Mucosa of rectum (tissue), 2 donors: ENCODE measurements at regions not wholly inside any gene's neighbourhood (a gene's known extent, or its start where the extent isn't known, plus 50 kb on each side); places are given as distances from the start of the nearest gene placed in this dataset.

Source experiments
- H3K27ac ChIP-seq, 2 donors: one replicate each; pipeline ENCODE4 v1.7.0; 2013; ENCODE audit warnings: inconsistent platforms in 2 of 2, low read depth in 2 of 2, low read length in 2 of 2
- H3K27me3 ChIP-seq, 2 donors: one replicate each; pipeline ENCODE4 v1.7.0; 2013; ENCODE audit warnings: low read length in 2 of 2; ENCODE audit not compliant: control insufficient read depth in 2 of 2, insufficient read depth in 2 of 2
- H3K36me3 ChIP-seq, 2 donors: one replicate each; pipeline ENCODE4 v1.7.0; 2013; ENCODE audit warnings: low read length in 2 of 2; ENCODE audit not compliant: control insufficient read depth in 2 of 2, insufficient read depth in 2 of 2
- H3K4me1 ChIP-seq, 2 donors: one replicate each; pipeline ENCODE4 v1.7.0; 2013; ENCODE audit warnings: low read length in 2 of 2, mild to moderate bottlenecking in 1 of 2; ENCODE audit not compliant: control insufficient read depth in 2 of 2, insufficient read depth in 2 of 2
- H3K4me3 ChIP-seq, 2 donors: one replicate each; pipeline ENCODE4 v1.7.0; 2013; ENCODE audit warnings: low read length in 2 of 2
- H3K9ac ChIP-seq, 2 donors: one replicate each; pipeline ENCODE4 v1.7.0; 2013; ENCODE audit warnings: low read length in 2 of 2, low read depth in 1 of 2, mild to moderate bottlenecking in 1 of 2
- H3K9me3 ChIP-seq, 2 donors: one replicate each; pipeline ENCODE4 v1.7.0; 2013; ENCODE audit warnings: low read length in 2 of 2; ENCODE audit not compliant: control insufficient read depth in 2 of 2
- donor health status: healthy.
- donor health status: Normal muscosa, but diverticular disease.

DNA sequence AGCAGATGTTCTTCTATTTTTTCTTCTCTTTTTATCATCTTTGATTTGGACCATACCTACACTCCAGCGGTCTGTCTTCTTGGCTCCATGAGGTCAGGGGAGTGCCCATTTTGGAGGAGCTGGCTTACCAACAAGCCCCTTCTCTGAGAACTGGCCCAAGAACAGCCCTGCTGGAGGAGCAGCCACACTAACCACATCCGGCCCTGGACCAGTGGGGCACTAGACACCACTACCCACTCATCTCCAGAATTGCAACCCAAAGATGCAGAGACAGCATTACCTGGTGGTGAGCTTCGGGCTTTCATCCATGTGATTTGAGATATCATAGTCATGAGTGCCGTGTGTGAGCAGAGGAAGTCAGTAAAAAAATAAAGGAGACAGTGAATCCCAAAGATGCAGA is 599.4 kb upstream of the CDH4 start:
- H3K27me3 ChIP-seq, result no peaks in the 10 kb centered on the region
- H3K27ac ChIP-seq, result no peak overlapping the region

DNA sequence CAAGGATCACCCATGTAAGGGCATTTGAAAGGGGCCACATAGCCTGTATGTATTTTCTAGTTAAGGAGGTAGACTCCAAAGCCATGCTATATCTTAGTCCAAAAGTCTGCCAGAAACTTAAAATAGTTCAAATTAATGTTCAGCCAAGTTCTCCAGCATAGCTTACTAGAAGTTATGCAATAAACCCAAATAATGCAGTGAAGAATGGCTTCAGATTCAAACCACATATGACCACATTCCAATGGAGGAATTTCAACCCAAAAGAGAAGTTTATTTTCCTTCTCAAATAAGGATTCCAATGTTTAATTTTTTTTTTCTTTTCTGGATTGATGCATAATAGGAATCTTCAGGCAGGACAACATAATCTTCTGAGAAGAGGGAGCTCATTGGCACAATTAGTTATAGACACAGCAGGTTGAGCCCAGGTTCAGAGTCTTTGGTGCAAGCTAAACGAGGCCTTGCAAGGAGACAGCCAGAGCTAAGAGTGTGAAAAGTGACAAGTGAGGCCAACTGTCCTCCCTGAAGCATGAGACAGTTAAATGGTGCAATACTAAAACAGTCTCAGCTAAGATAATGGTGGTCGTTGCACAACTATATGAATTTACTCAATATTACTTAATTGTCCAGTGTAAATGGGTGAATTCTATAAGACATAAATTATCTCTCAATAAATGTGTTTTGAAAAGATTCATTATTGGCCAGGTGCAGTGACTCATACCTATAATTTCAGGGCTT is 598.8 kb upstream of the CDH4 start:
- no peak overlapping the region for H3K27ac ChIP-seq

More for the DNA sequence above, 599.4 kb upstream of the CDH4 start:
- no peaks in the 10 kb centered on the region for H3K36me3 ChIP-seq
- no peak overlapping the region for H3K4me3 ChIP-seq
- H3K4me1 ChIP-seq, result no peaks in the 10 kb centered on the region
- peaks cover 0 to 3% of the 10 kb centered on the region in 2 donors for H3K9me3 ChIP-seq
- no peak overlapping the region for H3K9ac ChIP-seq

GRCh38 chr20:60658681-60659080 is 593.4 kb upstream of the CDH4 start:
- Histone ChIP-seq H3K36me3 (no peaks in the 10 kb centered on the region), H3K9ac (no peak overlapping the region), H3K4me1 (no peaks in the 10 kb centered on the region), H3K9me3 (peaks cover 0 to 3% of the 10 kb centered on the region in 2 donors), H3K4me3 (no peak overlapping the region), H3K27ac (no peak overlapping the region), H3K27me3 (no peaks in the 10 kb centered on the region)

More for the DNA sequence above, 598.8 kb upstream of the CDH4 start:
- peaks cover 0 to 3% of the 10 kb centered on the region in 2 donors for H3K9me3 ChIP-seq
- H3K4me3 ChIP-seq, result no peak overlapping the region
- H3K27me3 ChIP-seq, result no peaks in the 10 kb centered on the region
- H3K36me3 ChIP-seq, result no peaks in the 10 kb centered on the region
- H3K9ac ChIP-seq, result no peak overlapping the region
- no peaks in the 10 kb centered on the region for H3K4me1 ChIP-seq

DNA sequence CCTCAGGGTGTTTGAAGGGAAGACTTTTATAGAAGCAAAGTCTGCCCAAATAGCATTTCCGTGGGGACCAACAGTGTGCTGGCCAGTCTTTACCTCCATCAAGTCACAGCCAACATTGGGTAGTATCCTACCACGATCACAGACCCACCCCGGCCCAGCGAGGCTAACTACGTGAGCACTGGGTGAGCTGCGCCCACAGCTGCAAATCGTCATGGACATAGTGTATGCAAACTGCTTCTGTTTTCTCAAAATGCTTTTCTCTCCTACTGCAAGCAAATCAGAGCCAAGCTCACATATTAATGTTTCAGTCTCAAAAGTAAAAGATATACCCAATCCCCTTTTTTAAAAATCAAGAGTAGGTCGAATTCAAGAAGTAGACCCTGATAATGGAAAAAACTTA is 592.8 kb upstream of the CDH4 start:
- Histone ChIP-seq H3K27me3 (no peaks in the 10 kb centered on the region), H3K4me3 (no peak overlapping the region), H3K36me3 (no peaks in the 10 kb centered on the region), H3K4me1 (no peaks in the 10 kb centered on the region), H3K9me3 (peaks cover 0 to 3% of the 10 kb centered on the region in 2 donors), H3K27ac (no peak overlapping the region), H3K9ac (no peak overlapping the region)

- H3K9ac ChIP-seq, result no peak overlapping the region
Measured at GRCh38 chr20:60662307-60662706, 589.8 kb upstream of the CDH4 start.

DNA sequence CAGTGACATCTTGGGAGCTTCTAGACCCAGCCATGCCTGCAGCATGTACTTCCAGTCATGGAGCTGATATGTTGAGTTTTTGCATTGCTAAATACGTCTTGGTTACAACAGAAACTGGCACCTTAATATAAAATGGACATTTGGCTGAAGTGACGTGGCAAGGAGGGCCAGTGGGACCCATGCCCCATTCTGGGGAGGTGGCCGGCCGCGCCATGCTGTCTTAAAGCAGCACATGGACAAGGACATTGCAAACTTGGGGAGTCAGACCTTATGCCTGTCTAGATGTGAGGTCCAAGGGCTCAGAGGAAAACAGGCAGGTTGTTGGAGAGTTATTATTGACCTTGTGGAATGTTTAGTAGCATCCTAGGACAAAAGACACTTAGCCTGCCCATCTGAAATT is 588.0 kb upstream of the CDH4 start:
- Histone ChIP-seq H3K36me3 (no peaks in the 10 kb centered on the region), H3K9ac (no peak overlapping the region), H3K4me3 (no peak overlapping the region), H3K27ac (no peak overlapping the region), H3K27me3 (no peaks in the 10 kb centered on the region), H3K4me1 (no peaks in the 10 kb centered on the region), H3K9me3 (peaks cover 0 to 2% of the 10 kb centered on the region in 2 donors)

More at GRCh38 chr20:60662307-60662706, 589.8 kb upstream of the CDH4 start:
- Histone ChIP-seq H3K4me3 (no peak overlapping the region), H3K4me1 (no peaks in the 10 kb centered on the region), H3K9me3 (peaks cover 0 to 2% of the 10 kb centered on the region in 2 donors), H3K27ac (no peak overlapping the region), H3K27me3 (no peaks in the 10 kb centered on the region), H3K36me3 (no peaks in the 10 kb centered on the region)

- Histone ChIP-seq H3K4me3 (no peak overlapping the region), H3K9ac (no peak overlapping the region), H3K4me1 (no peaks in the 10 kb centered on the region), H3K27ac (no peak overlapping the region), H3K36me3 (no peaks in the 10 kb centered on the region), H3K9me3 (peaks cover 0 to 2% of the 10 kb centered on the region in 2 donors), H3K27me3 (no peaks in the 10 kb centered on the region)
Measured at GRCh38 chr20:60667641-60668040, 584.4 kb upstream of the CDH4 start.

GRCh38 chr20:60669211-60669610 is 582.9 kb upstream of the CDH4 start:
- no peak overlapping the region for H3K4me3 ChIP-seq
- H3K27me3 ChIP-seq, result no peaks in the 10 kb centered on the region
- H3K4me1 ChIP-seq, result no peaks in the 10 kb centered on the region
- no peaks in the 10 kb centered on the region for H3K36me3 ChIP-seq
- no peak overlapping the region for H3K27ac ChIP-seq
- H3K9me3 ChIP-seq, result peaks cover 0 to 2% of the 10 kb centered on the region in 2 donors
- no peak overlapping the region for H3K9ac ChIP-seq

DNA sequence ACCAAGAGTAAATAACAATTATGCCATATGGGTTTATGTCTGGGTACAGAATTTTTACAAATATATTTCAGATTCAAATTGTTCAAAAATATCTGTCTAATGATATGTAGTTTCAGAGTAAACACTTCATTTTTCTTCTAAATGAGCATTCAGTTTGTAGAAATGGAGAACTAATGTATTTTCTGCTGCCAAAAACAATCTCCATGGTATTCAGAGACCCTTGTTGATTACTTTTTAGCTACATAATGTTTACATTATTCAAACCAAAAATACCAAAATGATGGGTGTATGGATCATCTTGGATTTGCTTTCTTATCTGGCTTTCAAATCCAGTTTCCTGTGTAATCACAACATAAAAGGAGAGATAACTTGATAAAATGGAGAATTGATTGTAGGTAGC is 576.0 kb upstream of the CDH4 start:
- no peak overlapping the region for H3K4me3 ChIP-seq
- no peaks in the 10 kb centered on the region for H3K9me3 ChIP-seq
- H3K36me3 ChIP-seq, result no peaks in the 10 kb centered on the region
- H3K27me3 ChIP-seq, result no peaks in the 10 kb centered on the region
- H3K9ac ChIP-seq, result no peak overlapping the region
- no peaks in the 10 kb centered on the region for H3K4me1 ChIP-seq
- H3K27ac ChIP-seq, result no peak overlapping the region

DNA sequence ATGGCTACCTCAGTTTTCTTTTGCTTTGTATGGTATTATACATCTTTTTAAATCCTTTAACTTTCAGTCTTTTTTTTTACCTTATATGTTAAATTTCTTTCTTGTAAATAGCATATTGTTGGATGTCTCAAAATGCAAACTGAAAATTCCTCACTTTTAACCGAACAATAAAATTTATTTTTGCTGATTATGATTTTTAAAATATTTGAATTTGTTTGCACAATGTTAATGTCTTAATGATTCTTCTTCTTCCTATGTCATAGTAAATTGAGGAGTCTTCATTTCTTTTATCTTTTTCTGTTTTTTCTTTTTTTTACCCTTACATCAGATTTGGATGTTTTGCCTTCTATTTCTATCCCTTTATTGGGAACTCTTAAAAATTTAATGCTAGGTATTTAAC is 574.2 kb upstream of the CDH4 start:
- Histone ChIP-seq H3K4me1 (no peaks in the 10 kb centered on the region), H3K9ac (no peak overlapping the region), H3K27ac (no peak overlapping the region), H3K4me3 (no peak overlapping the region), H3K36me3 (no peaks in the 10 kb centered on the region), H3K9me3 (no peaks in the 10 kb centered on the region), H3K27me3 (no peaks in the 10 kb centered on the region)
